Hematopoietic multipotent progenitor cell treated with erythropoietin and hydrocortisone succinate and interleukin-3 and kit ligand, for 15 days (in vitro differentiated cells): ENCODE measurements at regions not wholly inside any gene's neighbourhood (a gene's known extent, or its start where the extent isn't known, plus 50 kb on each side); places are given as distances from the start of the nearest gene placed in this dataset.

Experiments used
- DNase-seq: peaks from one replicate; pipeline ENCODE4 v3.0.0-alpha.2; 2015; ENCODE audit warnings: low spot score

- DNase-seq, result no peak
Observed at GRCh38 chr14:31943861-31944255, 133.2 kb upstream of the ARHGAP5 start.

- DNase-seq, result no peak
Observed at GRCh38 chr14:31944256-31945073, 132.6 kb upstream of the ARHGAP5 start.

GRCh38 chr14:31945074-31945613 lies 132.0 kb upstream of the ARHGAP5 start:
- DNase-seq, result no peak

- no peak for DNase-seq
Observed at GRCh38 chr14:31945701-31946100, 131.4 kb upstream of the ARHGAP5 start.

GRCh38 chr14:31947076-31947475 lies 130.0 kb upstream of the ARHGAP5 start:
- no peak for DNase-seq

- no peak for DNase-seq
Observed at GRCh38 chr14:31947680-31948595, 129.2 kb upstream of the ARHGAP5 start.

GRCh38 chr14:31949709-31950108 lies 127.4 kb upstream of the ARHGAP5 start:
- no peak for DNase-seq

GRCh38 chr14:31950331-31950730 lies 126.8 kb upstream of the ARHGAP5 start:
- DNase-seq, result no peak

- DNase-seq, result no peak
Observed at GRCh38 chr14:31950764-31951637, 126.1 kb upstream of the ARHGAP5 start.

GRCh38 chr14:31951638-31951964 lies 125.5 kb upstream of the ARHGAP5 start:
- DNase-seq, result no peak

- DNase-seq, result no peak
Observed at GRCh38 chr14:31952573-31952972, 124.5 kb upstream of the ARHGAP5 start.

- DNase-seq, result no peak
Observed at GRCh38 chr14:31953210-31953609, 123.9 kb upstream of the ARHGAP5 start.

GRCh38 chr14:31954991-31955390 lies 122.1 kb upstream of the ARHGAP5 start:
- DNase-seq, result no peak

GRCh38 chr14:31955936-31956579 lies 121.0 kb upstream of the ARHGAP5 start:
- DNase-seq, result no peak

- DNase-seq, result no peak
Observed at GRCh38 chr14:31957565-31957964, 119.5 kb upstream of the ARHGAP5 start.

- no peak for DNase-seq
Observed at GRCh38 chr14:31960039-31960438, 117.1 kb upstream of the ARHGAP5 start.

- no peak for DNase-seq
Observed at GRCh38 chr14:31961896-31962295, 115.2 kb upstream of the ARHGAP5 start.

- no peak for DNase-seq
Observed at GRCh38 chr14:31962920-31963319, 114.2 kb upstream of the ARHGAP5 start.

- no peak for DNase-seq
Observed at GRCh38 chr14:31963587-31963986, 113.5 kb upstream of the ARHGAP5 start.

GRCh38 chr14:31964490-31964889 lies 112.6 kb upstream of the ARHGAP5 start:
- no peak for DNase-seq

GRCh38 chr14:31965071-31965734 lies 111.9 kb upstream of the ARHGAP5 start:
- DNase-seq, result no peak
